HEK293T (cell line): ENCODE measurements at regions not wholly inside any gene's neighbourhood (a gene's known extent, or its start where the extent isn't known, plus 50 kb on each side); places are given as distances from the start of the nearest gene placed in this dataset.

Experiments used
- BHLHE40 ChIP-seq: fragments of 450-650 bp; IDR thresholded peaks from 2 replicates; pipeline ENCODE4 v1.6.1; 2016; ENCODE audit warnings: mild to moderate bottlenecking, moderate library complexity, borderline replicate concordance
- ELF4 ChIP-seq: fragments of 450-650 bp; IDR thresholded peaks from 2 replicates; pipeline ENCODE4 v1.6.1; 2017; ENCODE audit warnings: antibody characterized with exemption
- FOXA1 ChIP-seq: fragments of 450-650 bp; IDR thresholded peaks from 2 replicates; pipeline ENCODE4 v1.6.1; 2016; ENCODE audit warnings: mild to moderate bottlenecking
- FOXM1 ChIP-seq: fragments of 450-650 bp; IDR thresholded peaks from 2 replicates; pipeline ENCODE4 v1.6.1; 2017; ENCODE audit warnings: mild to moderate bottlenecking, borderline replicate concordance
- HDGF ChIP-seq: fragments of 450-650 bp; IDR thresholded peaks from 2 replicates; pipeline ENCODE4 v1.6.1; 2017; ENCODE audit warnings: antibody characterized with exemption, borderline replicate concordance
- LEF1 ChIP-seq: fragments of 450-650 bp; IDR thresholded peaks from 2 replicates; pipeline ENCODE4 v1.6.1; 2017; ENCODE audit warnings: mild to moderate bottlenecking, borderline replicate concordance
- SP1 ChIP-seq: fragments of 450-650 bp; IDR thresholded peaks from 2 replicates; pipeline ENCODE4 v1.6.1; 2017

DNA sequence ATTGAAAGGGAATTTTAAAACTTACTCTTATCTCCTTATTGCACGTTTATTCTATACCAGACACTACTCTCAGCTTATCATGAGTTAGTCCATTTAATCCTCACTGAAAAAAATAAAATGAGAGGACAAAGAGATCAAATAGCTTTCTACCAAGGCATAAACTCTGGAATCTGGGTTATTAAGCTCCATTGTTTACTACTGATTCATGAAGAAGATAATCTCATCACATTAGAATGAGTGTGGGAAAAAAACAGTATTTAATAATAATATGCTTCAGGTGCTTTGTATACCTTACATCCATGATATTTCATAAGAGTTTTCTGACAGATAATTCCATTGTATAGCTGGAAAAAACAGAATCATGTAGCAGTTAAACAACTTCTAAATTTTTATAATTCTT, 1092.6 kb downstream of the TECRL start:
- TF ChIP-seq ELF4 (no peak), BHLHE40 (no peak), SP1 (no peak), LEF1 (no peak), FOXM1 (no peak), FOXA1 (no peak), HDGF (no peak)
